GM12865 (cell line): ENCODE measurements at regions not wholly inside any gene's neighbourhood (a gene's known extent, or its start where the extent isn't known, plus 50 kb on each side); places are given as distances from the start of the nearest gene placed in this dataset.
A peak's percentile ranks its signal among the peaks of the same experiment; 100 is the strongest.

Source experiments
- DNase-seq: peaks from one replicate; pipeline ENCODE4 v3.0.0; 2010; ENCODE audit warnings: low read depth
- H3K4me3 ChIP-seq: 2 replicates; pipeline ENCODE4 v1.5.1; 2011; ENCODE audit warnings: mild to moderate bottlenecking, low read depth, low read length, control low read depth
- CTCF ChIP-seq: IDR thresholded peaks from 2 replicates; pipeline ENCODE4 v1.5.1; 2011; ENCODE audit warnings: low read length, control low read depth, low read depth, inconsistent platforms; ENCODE audit not compliant: insufficient read depth; ENCODE audit errors: missing control alignments

DNA sequence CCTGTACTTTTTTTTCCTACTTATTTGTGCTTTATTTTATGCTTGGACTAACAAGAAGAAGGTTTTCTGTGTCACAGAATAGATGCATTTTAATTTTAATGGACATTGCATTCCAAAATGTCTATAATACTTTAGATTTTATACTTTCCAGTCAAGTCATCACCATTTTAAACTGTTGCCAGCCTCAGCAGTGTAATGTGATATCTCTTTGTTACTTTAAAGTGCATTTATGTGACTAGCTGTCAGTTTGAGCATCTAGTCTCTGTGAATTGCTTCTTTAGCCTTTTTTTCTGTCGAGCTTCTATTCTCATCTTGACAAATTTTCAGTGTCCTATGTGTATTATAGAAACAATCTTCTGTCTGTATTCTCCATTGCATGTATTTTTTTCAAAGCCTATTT, 511.4 kb upstream of the CBLB start:
- no peak for DNase-seq
- H3K4me3 ChIP-seq, result no peak overlapping the region
- no peak for TF ChIP-seq CTCF

- no peak for TF ChIP-seq CTCF
- no peak overlapping the region for H3K4me3 ChIP-seq
- no peak for DNase-seq
Observed at GRCh38 chr3:106381286-106381938, 512.6 kb upstream of the CBLB start.

GRCh38 chr3:106381939-106382335, 513.1 kb upstream of the CBLB start:
- DNase-seq, result no peak
- H3K4me3 ChIP-seq, result no peak overlapping the region
- no peak for TF ChIP-seq CTCF

GRCh38 chr3:106386050-106386449, 517.2 kb upstream of the CBLB start:
- no peak overlapping the region for H3K4me3 ChIP-seq
- DNase-seq, result peak; percentile 9
- no peak for TF ChIP-seq CTCF

GRCh38 chr3:106392915-106393314, 524.1 kb upstream of the CBLB start:
- no peak overlapping the region for H3K4me3 ChIP-seq
- TF ChIP-seq CTCF, result no peak
- no peak for DNase-seq

DNA sequence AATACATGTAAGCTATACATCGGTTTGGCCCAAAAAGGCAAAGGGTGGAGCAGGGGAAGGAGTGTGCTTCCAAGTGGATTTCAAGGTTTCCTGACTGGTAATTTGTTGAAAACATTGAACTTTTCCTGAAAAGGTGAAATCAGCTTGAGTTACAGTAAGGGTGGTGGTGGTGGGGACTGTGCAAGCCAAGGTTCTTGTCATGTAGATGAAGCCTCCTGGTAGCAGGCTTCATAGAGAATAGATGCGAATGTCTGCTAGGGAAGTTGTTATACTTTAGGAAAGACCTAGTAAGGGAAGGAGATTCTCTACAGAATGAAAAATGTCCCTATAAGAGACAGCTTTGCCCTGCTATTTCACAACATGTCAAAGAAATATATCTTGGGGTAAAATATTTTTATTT, 528.2 kb upstream of the CBLB start:
- H3K4me3 ChIP-seq, result no peak overlapping the region
- TF ChIP-seq CTCF, result no peak
- DNase-seq, result no peak
